GM12878 (cell line): ENCODE measurements at regions not wholly inside any gene's neighbourhood (a gene's known extent, or its start where the extent isn't known, plus 50 kb on each side); places are given as distances from the start of the nearest gene placed in this dataset.

ENCODE experiments used
- BCL11A ChIP-seq: IDR thresholded peaks from 2 replicates; pipeline ENCODE4 v1.6.1; 2011; ENCODE audit warnings: low read depth, low read length
- CHD1 ChIP-seq: IDR thresholded peaks from 2 replicates; pipeline ENCODE4 v1.6.1; 2012; ENCODE audit warnings: low read depth, low read length, improper control_type of control experiment
- FOXK2 ChIP-seq: fragments of 450-650 bp; IDR thresholded peaks from 2 replicates; pipeline ENCODE4 v1.6.1; 2017; ENCODE audit warnings: mild to moderate bottlenecking, moderate library complexity
- KDM1A ChIP-seq: fragments of 200-600 bp; sonication (generic); IDR thresholded peaks from 2 replicates; pipeline ENCODE4 v1.6.1; 2016; ENCODE audit warnings: borderline replicate concordance
- MEF2B ChIP-seq: fragments of 450-650 bp; IDR thresholded peaks from 2 replicates; pipeline ENCODE4 v1.6.1; 2018; ENCODE audit warnings: mild to moderate bottlenecking, moderate library complexity; ENCODE audit not compliant: partially characterized antibody, poor library complexity, severe bottlenecking
- MTA2 ChIP-seq: fragments of 450-650 bp; IDR thresholded peaks from 2 replicates; pipeline ENCODE4 v1.6.1; 2016; ENCODE audit warnings: low read depth, mild to moderate bottlenecking, moderate library complexity
- NFIC ChIP-seq: IDR thresholded peaks from 2 replicates; pipeline ENCODE4 v1.6.1; 2012; ENCODE audit warnings: low read depth, mild to moderate bottlenecking, inconsistent platforms, low read length, moderate library complexity
- NR2F1 ChIP-seq: fragments of 450-650 bp; conservative IDR thresholded peaks from 2 replicates; pipeline ENCODE4 v1.6.1; 2017; ENCODE audit warnings: mild to moderate bottlenecking
- RAD21 ChIP-seq: IDR thresholded peaks from 2 replicates; pipeline ENCODE4 v1.6.1; 2011; ENCODE audit warnings: mild to moderate bottlenecking, low read depth, low read length, moderate library complexity; ENCODE audit not compliant: insufficient read depth
- RAD51 ChIP-seq: fragments of 450-650 bp; IDR thresholded peaks from 2 replicates; pipeline ENCODE4 v1.6.1; 2016; ENCODE audit warnings: moderate library complexity, mild to moderate bottlenecking, inconsistent platforms
- RELB ChIP-seq: fragments of 450-650 bp; IDR thresholded peaks from 2 replicates; pipeline ENCODE4 v1.6.1; 2017; ENCODE audit warnings: low read depth, mild to moderate bottlenecking, moderate library complexity
- SIX5 ChIP-seq: IDR thresholded peaks from 2 replicates; pipeline ENCODE4 v1.6.1; 2011; ENCODE audit warnings: mild to moderate bottlenecking, low read depth, low read length, moderate library complexity; ENCODE audit not compliant: severe bottlenecking
- SKIL ChIP-seq: fragments of 450-650 bp; IDR thresholded peaks from 2 replicates; pipeline ENCODE4 v1.6.1; 2017; ENCODE audit warnings: mild to moderate bottlenecking, low read depth, inconsistent platforms; ENCODE audit not compliant: poor library complexity, severe bottlenecking
- SUZ12 ChIP-seq: fragments of 200-600 bp; sonication (generic); IDR thresholded peaks from one replicate; pipeline ENCODE4 v1.6.1; 2018; ENCODE audit warnings: antibody characterized with exemption, mild to moderate bottlenecking; ENCODE audit not compliant: unreplicated experiment
- TCF12 ChIP-seq: IDR thresholded peaks from 2 replicates; pipeline ENCODE4 v1.6.1; 2011; ENCODE audit warnings: low read depth, mild to moderate bottlenecking, low read length
- TCF7 ChIP-seq: IDR thresholded peaks from 2 replicates; pipeline ENCODE4 v1.6.1; 2014; ENCODE audit warnings: antibody characterized with exemption, borderline replicate concordance
- YY1 ChIP-seq: IDR thresholded peaks from 2 replicates; pipeline ENCODE4 v1.6.1; 2011; ENCODE audit warnings: low read depth, mild to moderate bottlenecking, low read length
- TF ChIP-seq, protein P1 (sequence below): IDR thresholded peaks from 2 replicates; pipeline ENCODE4 v1.6.1; 2011; ENCODE audit warnings: low read depth, mild to moderate bottlenecking, low read length, moderate library complexity, borderline replicate concordance; ENCODE audit errors: extremely low read depth
- TF ChIP-seq, protein P2 (sequence below): IDR thresholded peaks from 2 replicates; pipeline ENCODE4 v1.6.1; 2011; ENCODE audit warnings: mild to moderate bottlenecking, low read depth, low read length, moderate library complexity; ENCODE audit not compliant: insufficient replicate concordance
- TF ChIP-seq, protein P3 (sequence below): fragments of 450-650 bp; IDR thresholded peaks from 2 replicates; pipeline ENCODE4 v1.6.1; 2014; ENCODE audit warnings: mild to moderate bottlenecking

DNA sequence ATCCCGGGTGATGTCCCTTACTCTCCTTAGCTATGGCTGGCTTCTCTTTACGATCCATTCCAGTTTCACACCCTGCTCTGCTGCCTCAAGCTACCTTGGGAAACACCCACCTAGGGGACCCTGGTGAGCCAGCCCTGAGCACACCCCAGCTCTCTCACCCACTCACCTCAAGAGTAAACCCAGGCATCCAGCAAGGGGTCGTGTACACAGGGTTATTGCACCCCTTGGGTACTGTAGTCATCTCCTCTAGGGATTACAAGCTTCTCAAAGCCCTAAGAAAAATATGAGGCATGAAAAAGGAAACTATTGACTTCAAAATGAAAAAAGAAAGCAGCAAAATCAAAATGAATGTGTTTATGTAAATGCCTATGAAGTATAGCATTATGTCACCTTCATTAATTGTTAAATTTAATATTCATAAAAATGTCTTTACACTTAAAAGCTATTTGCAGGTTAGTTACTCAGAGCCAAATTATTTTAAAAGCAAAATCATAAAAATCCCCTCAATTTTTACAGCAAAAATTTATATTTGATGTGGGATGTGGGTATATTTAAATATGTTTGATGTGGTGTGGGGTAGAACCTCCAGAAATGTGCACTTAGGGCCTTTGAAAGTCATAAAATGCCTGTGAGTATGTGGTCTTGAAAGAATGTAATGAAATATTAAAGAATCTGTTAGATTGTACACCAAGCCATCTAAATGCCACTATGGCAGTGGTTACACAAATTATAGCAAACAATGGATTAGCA lies 190.3 kb downstream of the C1orf94 start (continued):
- peak; percentile 98 for TF ChIP-seq TCF7
- TF ChIP-seq SKIL, result peak; percentile 28
- TF ChIP-seq KDM1A, result no peak
- peak; percentile 73 for TF ChIP-seq NR2F1
- no peak for TF ChIP-seq BCL11A
- TF ChIP-seq MTA2, result peak; percentile 61; the same call in 1 of the 2 replicates
- TF ChIP-seq RELB, result 0 out of 2 replicates have a peak, but pooled peaks have one; percentile 43
- no peak for TF ChIP-seq SIX5
- TF ChIP-seq, protein P1, sequence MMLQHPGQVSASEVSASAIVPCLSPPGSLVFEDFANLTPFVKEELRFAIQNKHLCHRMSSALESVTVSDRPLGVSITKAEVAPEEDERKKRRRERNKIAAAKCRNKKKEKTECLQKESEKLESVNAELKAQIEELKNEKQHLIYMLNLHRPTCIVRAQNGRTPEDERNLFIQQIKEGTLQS, result no peak
- TF ChIP-seq NFIC, result peak; percentile 29; the same call in 1 of the 2 replicates
- TF ChIP-seq FOXK2, result no peak
- peak; percentile 86 for TF ChIP-seq MEF2B
- TF ChIP-seq RAD21, result no peak
- no peak for TF ChIP-seq RAD51
- TF ChIP-seq, protein P2, sequence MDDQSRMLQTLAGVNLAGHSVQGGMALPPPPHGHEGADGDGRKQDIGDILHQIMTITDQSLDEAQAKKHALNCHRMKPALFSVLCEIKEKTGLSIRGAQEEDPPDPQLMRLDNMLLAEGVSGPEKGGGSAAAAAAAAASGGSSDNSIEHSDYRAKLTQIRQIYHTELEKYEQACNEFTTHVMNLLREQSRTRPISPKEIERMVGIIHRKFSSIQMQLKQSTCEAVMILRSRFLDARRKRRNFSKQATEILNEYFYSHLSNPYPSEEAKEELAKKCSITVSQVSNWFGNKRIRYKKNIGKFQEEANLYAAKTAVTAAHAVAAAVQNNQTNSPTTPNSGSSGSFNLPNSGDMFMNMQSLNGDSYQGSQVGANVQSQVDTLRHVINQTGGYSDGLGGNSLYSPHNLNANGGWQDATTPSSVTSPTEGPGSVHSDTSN, result no peak
- no peak for TF ChIP-seq YY1
- TF ChIP-seq TCF12, result no peak
- no peak for TF ChIP-seq SUZ12
- TF ChIP-seq, protein P3, sequence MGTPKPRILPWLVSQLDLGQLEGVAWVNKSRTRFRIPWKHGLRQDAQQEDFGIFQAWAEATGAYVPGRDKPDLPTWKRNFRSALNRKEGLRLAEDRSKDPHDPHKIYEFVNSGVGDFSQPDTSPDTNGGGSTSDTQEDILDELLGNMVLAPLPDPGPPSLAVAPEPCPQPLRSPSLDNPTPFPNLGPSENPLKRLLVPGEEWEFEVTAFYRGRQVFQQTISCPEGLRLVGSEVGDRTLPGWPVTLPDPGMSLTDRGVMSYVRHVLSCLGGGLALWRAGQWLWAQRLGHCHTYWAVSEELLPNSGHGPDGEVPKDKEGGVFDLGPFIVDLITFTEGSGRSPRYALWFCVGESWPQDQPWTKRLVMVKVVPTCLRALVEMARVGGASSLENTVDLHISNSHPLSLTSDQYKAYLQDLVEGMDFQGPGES, result no peak
- no peak for TF ChIP-seq CHD1
